Neural cell (in vitro differentiated cells): ENCODE measurements at regions not wholly inside any gene's neighbourhood (a gene's known extent, or its start where the extent isn't known, plus 50 kb on each side); places are given as distances from the start of the nearest gene placed in this dataset.

Source experiments
- H2AFZ ChIP-seq: fragments of 200-600, 300-800 bp; sonication (generic), shearing (Covaris generic); 2 replicates; pipeline ENCODE4 v1.6.0; 2014; ENCODE audit warnings: low read depth, mild to moderate bottlenecking, antibody characterized with exemption, low read length, moderate library complexity
- H3F3A ChIP-seq: fragments of 200-600 bp; shearing (Covaris generic); 2 replicates; pipeline ENCODE4 v1.6.1; 2016; ENCODE audit warnings: mild to moderate bottlenecking, moderate library complexity, mixed read lengths, antibody characterized with exemption, low read length; ENCODE audit not compliant: insufficient read depth, poor library complexity, severe bottlenecking
- H3K27ac ChIP-seq: fragments of 200-600, 300-800 bp; sonication (generic), shearing (Covaris generic); 2 replicates; pipeline ENCODE4 v1.5.1; 2014; ENCODE audit warnings: mild to moderate bottlenecking, low read length, moderate library complexity
- H3K27me3 ChIP-seq: fragments of 300-800, 200-600 bp; sonication (generic), shearing (Covaris generic); 2 replicates; pipeline ENCODE4 v1.6.0; 2014; ENCODE audit warnings: mild to moderate bottlenecking, low read depth, low read length, moderate library complexity; ENCODE audit not compliant: insufficient read depth
- H3K36me3 ChIP-seq: fragments of 300-800, 200-600 bp; sonication (generic), shearing (Covaris generic); 2 replicates; pipeline ENCODE4 v1.5.1; 2014; ENCODE audit warnings: mild to moderate bottlenecking, antibody characterized with exemption, low read length, moderate library complexity; ENCODE audit not compliant: insufficient read depth
- H3K4me2 ChIP-seq: fragments of 300-800, 200-600 bp; sonication (generic), shearing (Covaris generic); 2 replicates; pipeline ENCODE4 v1.6.0; 2014; ENCODE audit warnings: mild to moderate bottlenecking, low read length
- H3K4me3 ChIP-seq: fragments of 300-800, 200-600 bp; sonication (generic), shearing (Covaris generic); 2 replicates; pipeline ENCODE4 v1.5.1; 2014; ENCODE audit warnings: mild to moderate bottlenecking, low read length, moderate library complexity
- H3K79me2 ChIP-seq: fragments of 200-600 bp; shearing (Covaris generic); replicated peaks from 2 replicates; pipeline ENCODE4 v1.6.0; 2014; ENCODE audit warnings: mild to moderate bottlenecking, low read length, moderate library complexity; ENCODE audit not compliant: insufficient read depth
- H3K9ac ChIP-seq: fragments of 300-800, 200-600 bp; sonication (generic), shearing (Covaris generic); 2 replicates; pipeline ENCODE4 v1.6.1; 2016; ENCODE audit warnings: mild to moderate bottlenecking, low read length, mixed read lengths
- H3K9me2 ChIP-seq: fragments of 200-600 bp; shearing (Covaris generic); 2 replicates; pipeline ENCODE4 v1.6.1; 2016; ENCODE audit warnings: mild to moderate bottlenecking, low read length, mixed read lengths; ENCODE audit not compliant: insufficient read depth
- H3K9me3 ChIP-seq: fragments of 200-600, 300-800 bp; sonication (generic), shearing (Covaris generic); 2 replicates; pipeline ENCODE4 v1.6.1; 2016; ENCODE audit warnings: mild to moderate bottlenecking, mixed run types, low read length, moderate library complexity, mixed read lengths
- H4K20me1 ChIP-seq: fragments of 200-600 bp; shearing (Covaris generic); 2 replicates; pipeline ENCODE4 v1.6.1; 2016; ENCODE audit warnings: mild to moderate bottlenecking, mixed run types; ENCODE audit not compliant: insufficient read depth
- CTCF ChIP-seq: fragments of 450-650 bp; IDR thresholded peaks from 2 replicates; pipeline ENCODE4 v1.5.1; 2014; ENCODE audit warnings: antibody characterized with exemption, mild to moderate bottlenecking, moderate library complexity; ENCODE audit not compliant: poor library complexity, severe bottlenecking
- EP300 ChIP-seq: fragments of 450-650 bp; conservative IDR thresholded peaks from 2 replicates; pipeline ENCODE4 v1.6.1; 2014; ENCODE audit warnings: antibody characterized with exemption, mild to moderate bottlenecking, moderate library complexity; ENCODE audit not compliant: poor library complexity, severe bottlenecking
- EZH2 ChIP-seq: fragments of 200-600, 300-800 bp; shearing (Covaris generic), sonication (generic); IDR thresholded peaks from 2 replicates; pipeline ENCODE4 v1.6.1; 2014; ENCODE audit warnings: antibody characterized with exemption, low read length, borderline replicate concordance, mild to moderate bottlenecking; ENCODE audit not compliant: insufficient read depth, poor library complexity, severe bottlenecking
- MXI1 ChIP-seq: fragments of 450-650 bp; conservative IDR thresholded peaks from 2 replicates; pipeline ENCODE4 v1.6.1; 2014; ENCODE audit warnings: antibody characterized with exemption, mild to moderate bottlenecking; ENCODE audit not compliant: poor library complexity, severe bottlenecking
- POLR2AphosphoS5 ChIP-seq: IDR thresholded peaks from 2 replicates; pipeline ENCODE4 v1.6.1; 2012
- RAD21 ChIP-seq: fragments of 450-650 bp; conservative IDR thresholded peaks from 2 replicates; pipeline ENCODE4 v1.6.1; 2014; ENCODE audit warnings: antibody characterized with exemption, mild to moderate bottlenecking, moderate library complexity
- REST ChIP-seq: IDR thresholded peaks from 2 replicates; pipeline ENCODE4 v1.6.1; 2012; ENCODE audit warnings: borderline replicate concordance
- SMC3 ChIP-seq: fragments of 450-650 bp; conservative IDR thresholded peaks from 2 replicates; pipeline ENCODE4 v1.6.1; 2014; ENCODE audit warnings: antibody characterized with exemption, mild to moderate bottlenecking, moderate library complexity; ENCODE audit not compliant: poor library complexity
- TAF1 ChIP-seq: IDR thresholded peaks from 2 replicates; pipeline ENCODE4 v1.6.1; 2012; ENCODE audit warnings: low read depth

DNA sequence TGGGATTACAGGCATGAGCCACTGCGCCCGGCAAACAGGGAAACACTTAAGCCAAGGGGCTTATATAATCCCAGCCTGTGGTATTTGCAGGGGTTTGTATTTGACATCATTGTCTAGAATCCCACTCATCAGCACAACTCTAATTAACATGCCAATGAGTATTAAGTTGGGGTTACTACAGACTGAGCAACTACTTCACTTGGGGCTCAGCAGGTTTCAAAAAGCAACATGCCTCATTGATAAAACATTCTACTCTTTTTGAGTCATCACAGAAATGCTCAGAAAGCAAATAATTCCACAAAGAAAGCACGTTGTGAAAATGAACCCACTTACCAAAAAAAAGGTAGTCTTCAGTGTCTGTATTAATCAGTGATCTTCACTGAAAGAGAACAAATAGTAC, 236.9 kb upstream of the CELF2 start:
- no peaks in the 10 kb centered on the region for H3F3A ChIP-seq
- H3K9ac ChIP-seq = no peak overlapping the region
- no peak overlapping the region for H3K4me3 ChIP-seq
- H3K9me2 ChIP-seq = no peaks in the 10 kb centered on the region
- no peaks in the 10 kb centered on the region for H3K27me3 ChIP-seq
- no peak overlapping the region for H3K27ac ChIP-seq
- no peaks in the 10 kb centered on the region for H4K20me1 ChIP-seq
- no peak overlapping the region for H2AFZ ChIP-seq
- no peaks in the 10 kb centered on the region for H3K79me2 ChIP-seq
- no peaks in the 10 kb centered on the region for H3K9me3 ChIP-seq
- no peaks in the 10 kb centered on the region for H3K36me3 ChIP-seq
- no peak overlapping the region for H3K4me2 ChIP-seq
- TF ChIP-seq EZH2 (no peak), REST (no peak)

- H3K27me3 ChIP-seq = no peaks in the 10 kb centered on the region
- no peaks in the 10 kb centered on the region for H3K79me2 ChIP-seq
- H3K4me2 ChIP-seq = no peak overlapping the region
- no peaks in the 10 kb centered on the region for H3F3A ChIP-seq
- no peak overlapping the region for H3K27ac ChIP-seq
- TF ChIP-seq RAD21 = no peak
- TF ChIP-seq TAF1 = no peak
- H3K9me2 ChIP-seq = no peaks in the 10 kb centered on the region
- H4K20me1 ChIP-seq = no peaks in the 10 kb centered on the region
- H3K9me3 ChIP-seq = no peaks in the 10 kb centered on the region
- H2AFZ ChIP-seq = no peak overlapping the region
- H3K4me3 ChIP-seq = no peak overlapping the region
- H3K9ac ChIP-seq = no peak overlapping the region
- H3K36me3 ChIP-seq = no peaks in the 10 kb centered on the region
These were observed 235.1 kb upstream of the CELF2 start for GRCh38 chr10:10782603-10783002.

GRCh38 chr10:10785627-10786026, 232.0 kb upstream of the CELF2 start:
- no peak for TF ChIP-seq EZH2
- no peak for TF ChIP-seq TAF1
- no peak for TF ChIP-seq RAD21
- TF ChIP-seq POLR2AphosphoS5 = no peak
- no peak for TF ChIP-seq SMC3
- TF ChIP-seq MXI1 = no peak
- TF ChIP-seq REST = no peak
- no peak for TF ChIP-seq CTCF
- no peak for TF ChIP-seq EP300
- no peaks in the 10 kb centered on the region for H3K9me2 ChIP-seq
- H3F3A ChIP-seq = no peaks in the 10 kb centered on the region
- no peak overlapping the region for H3K9ac ChIP-seq
- H3K4me3 ChIP-seq = no peak overlapping the region
- H3K79me2 ChIP-seq = no peaks in the 10 kb centered on the region
- no peaks in the 10 kb centered on the region for H3K27me3 ChIP-seq
- no peaks in the 10 kb centered on the region for H3K36me3 ChIP-seq
- no peak overlapping the region for H3K4me2 ChIP-seq
- no peak overlapping the region for H3K27ac ChIP-seq
- H2AFZ ChIP-seq = no peak overlapping the region
- H3K9me3 ChIP-seq = no peaks in the 10 kb centered on the region
- H4K20me1 ChIP-seq = no peaks in the 10 kb centered on the region
